HG02852 (cell line): ENCODE measurements at regions not wholly inside any gene's neighbourhood (a gene's known extent, or its start where the extent isn't known, plus 50 kb on each side); places are given as distances from the start of the nearest gene placed in this dataset.

Source experiments
- ATAC-seq: cut with Tn5 transposase; IDR thresholded peaks from one replicate; pipeline ENCODE4 v1.9.1; 2021; ENCODE audit warnings: mild to moderate bottlenecking, moderate library complexity; ENCODE audit not compliant: unreplicated experiment

GRCh38 chr13:68199271-68199670 is 969.1 kb upstream of the PCDH9 start:
- ATAC-seq, result no peak

- no peak for ATAC-seq
These were observed 960.7 kb upstream of the PCDH9 start for GRCh38 chr13:68190818-68191217.

- ATAC-seq, result no peak
These were observed 955.5 kb upstream of the PCDH9 start for GRCh38 chr13:68185444-68186141.

- ATAC-seq, result no peak
These were observed 946.3 kb upstream of the PCDH9 start for GRCh38 chr13:68176475-68176874.

GRCh38 chr13:68174893-68175292 is 944.8 kb upstream of the PCDH9 start:
- no peak for ATAC-seq

- ATAC-seq, result no peak
These were observed 943.0 kb upstream of the PCDH9 start for GRCh38 chr13:68173111-68173510.

- ATAC-seq, result no peak
These were observed 940.8 kb upstream of the PCDH9 start for GRCh38 chr13:68170961-68171360.

GRCh38 chr13:68168448-68168847 is 938.3 kb upstream of the PCDH9 start:
- ATAC-seq, result no peak

GRCh38 chr13:68160466-68160865 is 930.3 kb upstream of the PCDH9 start:
- no peak for ATAC-seq

- no peak for ATAC-seq
These were observed 922.3 kb upstream of the PCDH9 start for GRCh38 chr13:68152414-68152813.

GRCh38 chr13:68145852-68146251 is 915.7 kb upstream of the PCDH9 start:
- no peak for ATAC-seq

- ATAC-seq, result no peak
These were observed 898.3 kb upstream of the PCDH9 start for GRCh38 chr13:68128297-68128915.

GRCh38 chr13:68125087-68125480 is 894.9 kb upstream of the PCDH9 start:
- no peak for ATAC-seq

GRCh38 chr13:68124437-68125086 is 894.4 kb upstream of the PCDH9 start:
- no peak for ATAC-seq

- ATAC-seq, result no peak
These were observed 880.1 kb upstream of the PCDH9 start for GRCh38 chr13:68110178-68110768.

- ATAC-seq, result no peak
These were observed 877.5 kb upstream of the PCDH9 start for GRCh38 chr13:68107667-68108066.

- ATAC-seq, result no peak
These were observed 869.5 kb upstream of the PCDH9 start for GRCh38 chr13:68099631-68100030.

- no peak for ATAC-seq
These were observed 850.9 kb upstream of the PCDH9 start for GRCh38 chr13:68081061-68081460.

- ATAC-seq, result no peak
These were observed 848.7 kb upstream of the PCDH9 start for GRCh38 chr13:68078874-68079273.

- ATAC-seq, result no peak
These were observed 848.3 kb upstream of the PCDH9 start for GRCh38 chr13:68078469-68078868.

- ATAC-seq, result no peak
These were observed 845.9 kb upstream of the PCDH9 start for GRCh38 chr13:68076046-68076445.
